ENCODE measurements at regions not wholly inside any gene's neighbourhood (a gene's known extent, or its start where the extent isn't known, plus 50 kb on each side); places are given as distances from the start of the nearest gene placed in this dataset.

DNA sequence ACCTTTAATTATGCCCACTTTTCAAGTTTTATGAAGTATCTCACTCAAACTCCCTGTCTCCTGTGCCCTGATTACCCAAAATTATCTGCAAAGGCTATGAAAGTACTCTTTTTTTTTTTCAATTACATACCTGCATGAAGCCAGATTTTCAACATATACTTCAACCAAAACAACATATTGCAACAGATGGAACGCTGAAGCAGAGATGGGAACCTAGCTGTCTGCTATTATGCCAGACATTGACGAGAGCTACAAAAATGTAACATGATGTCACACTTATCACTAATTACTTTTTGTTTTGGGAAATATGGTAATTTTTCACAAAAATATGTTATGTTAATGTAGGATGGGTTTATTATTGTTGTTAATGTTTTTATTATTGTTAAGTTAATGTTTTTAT is 86.5 kb upstream of the SLC1A3 start:
- Histone ChIP-seq H3K4me2 (ENCODE audit: control insufficient read depth, insufficient read depth) (no peak overlapping the region), H2AFZ (ENCODE audit: control insufficient read depth, low read depth, low read length) (no peak overlapping the region), H3K79me2 (ENCODE audit: control insufficient read depth, insufficient read depth, low read length) (no peaks in the 10 kb centered on the region), H3K4me1 (ENCODE audit: control insufficient read depth, insufficient read depth, low read length) (no peaks in the 10 kb centered on the region), H3K4me3 (no peak overlapping the region), H4K20me1 (ENCODE audit: control insufficient read depth, insufficient read depth) (no peaks in the 10 kb centered on the region), H3K27ac (ENCODE audit: control insufficient read depth, insufficient read depth) (no peak overlapping the region), H3K9ac (ENCODE audit: control insufficient read depth, insufficient read depth, low read length) (no peak overlapping the region), H3K9me3 (replicated peaks; ENCODE audit: control insufficient read depth, insufficient read depth, low read length) (no peaks in the 10 kb centered on the region; the same call in 1 of the 3 replicates), H3K27me3 (replicated peaks in 1 of 2; ENCODE audit: control insufficient read depth in 2 of 2, insufficient read depth in 2 of 2, low read length in 1 of 2) (no peaks in the 10 kb centered on the region), H3K36me3 (ENCODE audit: control insufficient read depth in 2 of 2, insufficient read depth in 2 of 2, low read length in 1 of 2) (no peaks in the 10 kb centered on the region)
- intact Hi-C loops (cut with micrococcal nuclease; ENCODE audit: unreplicated experiment) (no loop called here), in situ Hi-C loops (cut with MboI) (no loop called here)
- ChIA-PET CTCF (no interaction called here), SMC1A (ENCODE audit: uncharacterized antibody, unreplicated experiment) (no interaction called here), POLR2A (no interaction called here), RAD21 (ENCODE audit: unreplicated experiment) (no interaction called here)
- FAIRE-seq (no peak), DNase-seq (ENCODE audit: low read depth, low spot score) (no peak), ATAC-seq (no peak)
- WGBS (ENCODE audit: insufficient coverage, insufficient replicate concordance, low lambda C conversion rate, missing lambda C conversion rate) = 84% methylated on average over 2 of the region's 2 CpGs
- no TSS peak for BruUV-seq (replicated peaks)
- no peak for TF ChIP-seq NR2F1 (conservative IDR thresholded peaks at IDR 0.05)
- no peak for TF ChIP-seq BCL11A (IDR thresholded peaks at IDR 0.05; ENCODE audit: low read depth, low read length)
- TF ChIP-seq, protein P1, sequence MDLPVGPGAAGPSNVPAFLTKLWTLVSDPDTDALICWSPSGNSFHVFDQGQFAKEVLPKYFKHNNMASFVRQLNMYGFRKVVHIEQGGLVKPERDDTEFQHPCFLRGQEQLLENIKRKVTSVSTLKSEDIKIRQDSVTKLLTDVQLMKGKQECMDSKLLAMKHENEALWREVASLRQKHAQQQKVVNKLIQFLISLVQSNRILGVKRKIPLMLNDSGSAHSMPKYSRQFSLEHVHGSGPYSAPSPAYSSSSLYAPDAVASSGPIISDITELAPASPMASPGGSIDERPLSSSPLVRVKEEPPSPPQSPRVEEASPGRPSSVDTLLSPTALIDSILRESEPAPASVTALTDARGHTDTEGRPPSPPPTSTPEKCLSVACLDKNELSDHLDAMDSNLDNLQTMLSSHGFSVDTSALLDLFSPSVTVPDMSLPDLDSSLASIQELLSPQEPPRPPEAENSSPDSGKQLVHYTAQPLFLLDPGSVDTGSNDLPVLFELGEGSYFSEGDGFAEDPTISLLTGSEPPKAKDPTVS (IDR thresholded peaks at IDR 0.05; ENCODE audit: low read depth, low read length) = no peak
- no peak for TF ChIP-seq RCOR1 (conservative IDR thresholded peaks at IDR 0.05; ENCODE audit: low read depth, low read length)
- no peak for TF ChIP-seq POLR2A (IDR thresholded peaks at IDR 0.05; ENCODE audit: low read depth, low read length)
- TF ChIP-seq MXI1 (IDR thresholded peaks at IDR 0.05; ENCODE audit: low read depth, low read length) = no peak
- TF ChIP-seq CHD1 (IDR thresholded peaks at IDR 0.05; ENCODE audit: low read depth, low read length) = no peak
- no peak for TF ChIP-seq SMAD5 (IDR thresholded peaks at IDR 0.05; ENCODE audit: low read depth)
- no peak for TF ChIP-seq TBL1XR1 (IDR thresholded peaks at IDR 0.05; ENCODE audit: low read depth, low read length)
- TF ChIP-seq, protein P2, sequence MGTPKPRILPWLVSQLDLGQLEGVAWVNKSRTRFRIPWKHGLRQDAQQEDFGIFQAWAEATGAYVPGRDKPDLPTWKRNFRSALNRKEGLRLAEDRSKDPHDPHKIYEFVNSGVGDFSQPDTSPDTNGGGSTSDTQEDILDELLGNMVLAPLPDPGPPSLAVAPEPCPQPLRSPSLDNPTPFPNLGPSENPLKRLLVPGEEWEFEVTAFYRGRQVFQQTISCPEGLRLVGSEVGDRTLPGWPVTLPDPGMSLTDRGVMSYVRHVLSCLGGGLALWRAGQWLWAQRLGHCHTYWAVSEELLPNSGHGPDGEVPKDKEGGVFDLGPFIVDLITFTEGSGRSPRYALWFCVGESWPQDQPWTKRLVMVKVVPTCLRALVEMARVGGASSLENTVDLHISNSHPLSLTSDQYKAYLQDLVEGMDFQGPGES (IDR thresholded peaks at IDR 0.05) = no peak
- TF ChIP-seq HDAC2 (IDR thresholded peaks at IDR 0.05) = no peak
- TF ChIP-seq, protein P3, sequence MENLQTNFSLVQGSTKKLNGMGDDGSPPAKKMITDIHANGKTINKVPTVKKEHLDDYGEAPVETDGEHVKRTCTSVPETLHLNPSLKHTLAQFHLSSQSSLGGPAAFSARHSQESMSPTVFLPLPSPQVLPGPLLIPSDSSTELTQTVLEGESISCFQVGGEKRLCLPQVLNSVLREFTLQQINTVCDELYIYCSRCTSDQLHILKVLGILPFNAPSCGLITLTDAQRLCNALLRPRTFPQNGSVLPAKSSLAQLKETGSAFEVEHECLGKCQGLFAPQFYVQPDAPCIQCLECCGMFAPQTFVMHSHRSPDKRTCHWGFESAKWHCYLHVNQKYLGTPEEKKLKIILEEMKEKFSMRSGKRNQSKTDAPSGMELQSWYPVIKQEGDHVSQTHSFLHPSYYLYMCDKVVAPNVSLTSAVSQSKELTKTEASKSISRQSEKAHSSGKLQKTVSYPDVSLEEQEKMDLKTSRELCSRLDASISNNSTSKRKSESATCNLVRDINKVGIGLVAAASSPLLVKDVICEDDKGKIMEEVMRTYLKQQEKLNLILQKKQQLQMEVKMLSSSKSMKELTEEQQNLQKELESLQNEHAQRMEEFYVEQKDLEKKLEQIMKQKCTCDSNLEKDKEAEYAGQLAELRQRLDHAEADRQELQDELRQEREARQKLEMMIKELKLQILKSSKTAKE (IDR thresholded peaks at IDR 0.05; ENCODE audit: low read depth, poor library complexity, severe bottlenecking) = no peak
- TF ChIP-seq, protein P4, sequence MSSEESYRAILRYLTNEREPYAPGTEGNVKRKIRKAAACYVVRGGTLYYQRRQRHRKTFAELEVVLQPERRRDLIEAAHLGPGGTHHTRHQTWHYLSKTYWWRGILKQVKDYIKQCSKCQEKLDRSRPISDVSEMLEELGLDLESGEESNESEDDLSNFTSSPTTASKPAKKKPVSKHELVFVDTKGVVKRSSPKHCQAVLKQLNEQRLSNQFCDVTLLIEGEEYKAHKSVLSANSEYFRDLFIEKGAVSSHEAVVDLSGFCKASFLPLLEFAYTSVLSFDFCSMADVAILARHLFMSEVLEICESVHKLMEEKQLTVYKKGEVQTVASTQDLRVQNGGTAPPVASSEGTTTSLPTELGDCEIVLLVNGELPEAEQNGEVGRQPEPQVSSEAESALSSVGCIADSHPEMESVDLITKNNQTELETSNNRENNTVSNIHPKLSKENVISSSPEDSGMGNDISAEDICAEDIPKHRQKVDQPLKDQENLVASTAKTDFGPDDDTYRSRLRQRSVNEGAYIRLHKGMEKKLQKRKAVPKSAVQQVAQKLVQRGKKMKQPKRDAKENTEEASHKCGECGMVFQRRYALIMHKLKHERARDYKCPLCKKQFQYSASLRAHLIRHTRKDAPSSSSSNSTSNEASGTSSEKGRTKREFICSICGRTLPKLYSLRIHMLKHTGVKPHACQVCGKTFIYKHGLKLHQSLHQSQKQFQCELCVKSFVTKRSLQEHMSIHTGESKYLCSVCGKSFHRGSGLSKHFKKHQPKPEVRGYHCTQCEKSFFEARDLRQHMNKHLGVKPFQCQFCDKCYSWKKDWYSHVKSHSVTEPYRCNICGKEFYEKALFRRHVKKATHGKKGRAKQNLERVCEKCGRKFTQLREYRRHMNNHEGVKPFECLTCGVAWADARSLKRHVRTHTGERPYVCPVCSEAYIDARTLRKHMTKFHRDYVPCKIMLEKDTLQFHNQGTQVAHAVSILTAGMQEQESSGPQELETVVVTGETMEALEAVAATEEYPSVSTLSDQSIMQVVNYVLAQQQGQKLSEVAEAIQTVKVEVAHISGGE (CRISPR knock-in tag; IDR thresholded peaks at IDR 0.05) = no peak
- TF ChIP-seq TCF7 (IDR thresholded peaks at IDR 0.05; ENCODE audit: borderline replicate concordance) = no peak
- TF ChIP-seq, protein P5, sequence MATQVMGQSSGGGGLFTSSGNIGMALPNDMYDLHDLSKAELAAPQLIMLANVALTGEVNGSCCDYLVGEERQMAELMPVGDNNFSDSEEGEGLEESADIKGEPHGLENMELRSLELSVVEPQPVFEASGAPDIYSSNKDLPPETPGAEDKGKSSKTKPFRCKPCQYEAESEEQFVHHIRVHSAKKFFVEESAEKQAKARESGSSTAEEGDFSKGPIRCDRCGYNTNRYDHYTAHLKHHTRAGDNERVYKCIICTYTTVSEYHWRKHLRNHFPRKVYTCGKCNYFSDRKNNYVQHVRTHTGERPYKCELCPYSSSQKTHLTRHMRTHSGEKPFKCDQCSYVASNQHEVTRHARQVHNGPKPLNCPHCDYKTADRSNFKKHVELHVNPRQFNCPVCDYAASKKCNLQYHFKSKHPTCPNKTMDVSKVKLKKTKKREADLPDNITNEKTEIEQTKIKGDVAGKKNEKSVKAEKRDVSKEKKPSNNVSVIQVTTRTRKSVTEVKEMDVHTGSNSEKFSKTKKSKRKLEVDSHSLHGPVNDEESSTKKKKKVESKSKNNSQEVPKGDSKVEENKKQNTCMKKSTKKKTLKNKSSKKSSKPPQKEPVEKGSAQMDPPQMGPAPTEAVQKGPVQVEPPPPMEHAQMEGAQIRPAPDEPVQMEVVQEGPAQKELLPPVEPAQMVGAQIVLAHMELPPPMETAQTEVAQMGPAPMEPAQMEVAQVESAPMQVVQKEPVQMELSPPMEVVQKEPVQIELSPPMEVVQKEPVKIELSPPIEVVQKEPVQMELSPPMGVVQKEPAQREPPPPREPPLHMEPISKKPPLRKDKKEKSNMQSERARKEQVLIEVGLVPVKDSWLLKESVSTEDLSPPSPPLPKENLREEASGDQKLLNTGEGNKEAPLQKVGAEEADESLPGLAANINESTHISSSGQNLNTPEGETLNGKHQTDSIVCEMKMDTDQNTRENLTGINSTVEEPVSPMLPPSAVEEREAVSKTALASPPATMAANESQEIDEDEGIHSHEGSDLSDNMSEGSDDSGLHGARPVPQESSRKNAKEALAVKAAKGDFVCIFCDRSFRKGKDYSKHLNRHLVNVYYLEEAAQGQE (IDR thresholded peaks at IDR 0.05; ENCODE audit: low read depth, low read length) = no peak
